H1 (cell line): ENCODE measurements at regions not wholly inside any gene's neighbourhood (a gene's known extent, or its start where the extent isn't known, plus 50 kb on each side); places are given as distances from the start of the nearest gene placed in this dataset.

Experiments
- BACH1 ChIP-seq: IDR thresholded peaks from 2 replicates; pipeline ENCODE4 v1.6.1; 2012; ENCODE audit warnings: low read length, improper control_type of control experiment
- RFX5 ChIP-seq: IDR thresholded peaks from 2 replicates; pipeline ENCODE4 v1.6.1; 2011; ENCODE audit warnings: low read depth, low read length, improper control_type of control experiment, borderline replicate concordance
- SRF ChIP-seq: IDR thresholded peaks from 2 replicates; pipeline ENCODE4 v1.6.1; 2011; ENCODE audit warnings: mild to moderate bottlenecking, low read depth, low read length, moderate library complexity

DNA sequence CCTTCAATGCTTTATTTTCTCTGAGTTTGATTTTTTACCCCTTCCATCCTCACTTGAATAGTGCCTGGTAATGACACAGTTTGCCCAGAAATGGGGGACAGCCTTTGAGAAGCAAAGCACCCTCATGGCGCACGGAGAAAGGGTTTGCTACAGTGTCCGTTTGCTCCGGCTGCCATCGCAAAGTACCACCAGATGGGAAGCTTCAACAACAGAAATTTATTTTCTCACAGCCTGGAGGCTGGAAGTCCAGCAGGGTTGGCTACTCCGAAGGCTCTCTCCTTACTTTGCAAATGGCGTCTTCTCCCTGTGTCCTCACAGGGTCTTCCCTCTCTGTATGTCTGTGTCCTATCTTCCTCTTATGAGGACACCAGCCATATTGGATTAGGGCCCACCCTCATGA is 327.7 kb upstream of the KAZN start (continued):
- TF ChIP-seq BACH1: no peak
- no peak for TF ChIP-seq SRF
- no peak for TF ChIP-seq RFX5
